Activated CD4-positive, alpha-beta T cell treated with anti-CD3 and anti-CD28 coated beads for 36 hours (primary cell): ENCODE measurements at regions not wholly inside any gene's neighbourhood (a gene's known extent, or its start where the extent isn't known, plus 50 kb on each side); places are given as distances from the start of the nearest gene placed in this dataset.

Source experiments
- ATAC-seq: fragments of 200-7000 bp; cut with Tn5 transposase; one replicate; pipeline ENCODE4 v1.10.0; 2021; ENCODE audit warnings: mild to moderate bottlenecking, moderate library complexity
- CTCF ChIA-PET: fragments of 350-600 bp; sonication (Branson Sonifier 250); formaldehyde crosslinking; loops from one replicate; lab custom pipeline; 2021; ENCODE audit warnings: antibody characterized with exemption; lab: Charles Lee
- POLR2A ChIA-PET: fragments of 350-600 bp; sonication (Branson Sonifier 250); formaldehyde crosslinking; loops from one replicate; lab custom pipeline; 2021; ENCODE audit warnings: antibody characterized with exemption, inconsistent platforms; lab: Charles Lee
- DNase-seq: peaks from one replicate; pipeline ENCODE4 v3.0.0-alpha.2; 2020
- H3K27ac Mint-ChIP-seq: one replicate; pipeline ENCODE4 v1.8.0; 2021; ENCODE audit warnings: mixed read lengths
- H3K27me3 Mint-ChIP-seq: one replicate; pipeline ENCODE4 v1.8.0; 2021; ENCODE audit warnings: mixed read lengths
- H3K36me3 Mint-ChIP-seq: one replicate; pipeline ENCODE4 v1.8.0; 2021; ENCODE audit warnings: low read depth, mixed read lengths
- H3K4me1 Mint-ChIP-seq: one replicate; pipeline ENCODE4 v1.8.0; 2021; ENCODE audit warnings: mixed read lengths
- H3K4me3 Mint-ChIP-seq: one replicate; pipeline ENCODE4 v1.8.0; 2021; ENCODE audit warnings: mild to moderate bottlenecking, moderate library complexity, mixed read lengths
- H3K9me3 Mint-ChIP-seq: one replicate; pipeline ENCODE4 v1.8.0; 2021; ENCODE audit warnings: low read depth, mixed read lengths
- intact Hi-C, 2 experiments: fragments of 100-400 bp; cut with DNase I in 1 of 2; cut with micrococcal nuclease in 1 of 2; formaldehyde crosslinking; loops; one replicate each; pipeline versions ENCODE4 v1.14.2 to v1.15.1; 2022 to 2024; cut with DNase I, micrococcal nuclease

GRCh38 chr1:56169856-56170255, 409.5 kb downstream of the PLPP3 start:
- Mint-ChIP-seq H3K27ac (no peak overlapping the region), H3K9me3 (peaks cover 2% of the 10 kb centered on the region), H3K27me3 (no peaks in the 10 kb centered on the region), H3K36me3 (no peaks in the 10 kb centered on the region), H3K4me3 (no peak overlapping the region), H3K4me1 (no peaks in the 10 kb centered on the region)
- no peak for ATAC-seq
- ChIA-PET CTCF (no interaction called here), POLR2A (no interaction called here)
- no peak for DNase-seq
- intact Hi-C loops: no loop called here

- H3K27ac Mint-ChIP-seq: no peak overlapping the region
- intact Hi-C loops: no loop called here
- no peaks in the 10 kb centered on the region for H3K27me3 Mint-ChIP-seq
- DNase-seq (no peak), ATAC-seq (no peak)
- no peaks in the 10 kb centered on the region for H3K4me1 Mint-ChIP-seq
- no peaks in the 10 kb centered on the region for H3K36me3 Mint-ChIP-seq
- POLR2A ChIA-PET: no interaction called here
- no peak overlapping the region for H3K4me3 Mint-ChIP-seq
- H3K9me3 Mint-ChIP-seq: peaks cover 2% of the 10 kb centered on the region
- CTCF ChIA-PET: no interaction called here
These were observed 411.2 kb downstream of the PLPP3 start for GRCh38 chr1:56168176-56168575.

GRCh38 chr1:56167596-56167995, 411.8 kb downstream of the PLPP3 start:
- H3K4me3 Mint-ChIP-seq: no peak overlapping the region
- intact Hi-C loops: no loop called here

GRCh38 chr1:56160773-56161315, 418.5 kb downstream of the PLPP3 start:
- Mint-ChIP-seq H3K36me3 (no peaks in the 10 kb centered on the region), H3K4me1 (no peaks in the 10 kb centered on the region), H3K27me3 (no peaks in the 10 kb centered on the region), H3K9me3 (no peaks in the 10 kb centered on the region), H3K27ac (no peak overlapping the region), H3K4me3 (no peak overlapping the region)
- intact Hi-C loops: no loop called here
- DNase-seq (no peak), ATAC-seq (no peak)
- POLR2A ChIA-PET: no interaction called here
- CTCF ChIA-PET: no interaction called here

More at GRCh38 chr1:56167596-56167995, 411.8 kb downstream of the PLPP3 start:
- ATAC-seq: no peak
- no peaks in the 10 kb centered on the region for H3K36me3 Mint-ChIP-seq
- H3K9me3 Mint-ChIP-seq: peaks cover 2% of the 10 kb centered on the region
- CTCF ChIA-PET: no interaction called here
- DNase-seq: no peak
- POLR2A ChIA-PET: no interaction called here
- H3K4me1 Mint-ChIP-seq: no peaks in the 10 kb centered on the region
- H3K27me3 Mint-ChIP-seq: no peaks in the 10 kb centered on the region
- H3K27ac Mint-ChIP-seq: no peak overlapping the region

GRCh38 chr1:56156971-56157876, 422.1 kb downstream of the PLPP3 start:
- H3K4me3 Mint-ChIP-seq: no peak overlapping the region

GRCh38 chr1:56153276-56153675, 426.1 kb downstream of the PLPP3 start:
- no peaks in the 10 kb centered on the region for H3K4me1 Mint-ChIP-seq
- intact Hi-C loops: no loop called here
- ATAC-seq: no peak
- DNase-seq: no peak
- H3K36me3 Mint-ChIP-seq: no peaks in the 10 kb centered on the region
- no peak overlapping the region for H3K27ac Mint-ChIP-seq
- no peaks in the 10 kb centered on the region for H3K9me3 Mint-ChIP-seq
- no peak overlapping the region for H3K4me3 Mint-ChIP-seq
- POLR2A ChIA-PET: no interaction called here
- CTCF ChIA-PET: no interaction called here
- H3K27me3 Mint-ChIP-seq: peaks cover 2% of the 10 kb centered on the region

More at GRCh38 chr1:56156971-56157876, 422.1 kb downstream of the PLPP3 start:
- H3K4me1 Mint-ChIP-seq: no peaks in the 10 kb centered on the region
- ChIA-PET POLR2A (no interaction called here), CTCF (no interaction called here)
- no peak for DNase-seq
- H3K27me3 Mint-ChIP-seq: peaks cover 2% of the 10 kb centered on the region
- intact Hi-C loops: no loop called here
- H3K36me3 Mint-ChIP-seq: no peaks in the 10 kb centered on the region
- H3K27ac Mint-ChIP-seq: no peak overlapping the region
- ATAC-seq: no peak
- no peaks in the 10 kb centered on the region for H3K9me3 Mint-ChIP-seq

- ATAC-seq: no peak
- CTCF ChIA-PET: no interaction called here
These were observed 426.7 kb downstream of the PLPP3 start for GRCh38 chr1:56152635-56153034.

GRCh38 chr1:56151402-56151801, 428.0 kb downstream of the PLPP3 start:
- intact Hi-C loops: no loop called here
- no peak overlapping the region for H3K27ac Mint-ChIP-seq
- CTCF ChIA-PET: no interaction called here
- H3K9me3 Mint-ChIP-seq: no peaks in the 10 kb centered on the region
- H3K36me3 Mint-ChIP-seq: no peaks in the 10 kb centered on the region
- DNase-seq: no peak
- no peak overlapping the region for H3K4me3 Mint-ChIP-seq
- POLR2A ChIA-PET: no interaction called here
- H3K27me3 Mint-ChIP-seq: peaks cover 2% of the 10 kb centered on the region
- no peak for ATAC-seq
- H3K4me1 Mint-ChIP-seq: no peaks in the 10 kb centered on the region

More at GRCh38 chr1:56152635-56153034, 426.7 kb downstream of the PLPP3 start:
- H3K27me3 Mint-ChIP-seq: peaks cover 2% of the 10 kb centered on the region
- H3K4me1 Mint-ChIP-seq: no peaks in the 10 kb centered on the region
- no peaks in the 10 kb centered on the region for H3K36me3 Mint-ChIP-seq
- no peak overlapping the region for H3K27ac Mint-ChIP-seq
- POLR2A ChIA-PET: no interaction called here
- H3K9me3 Mint-ChIP-seq: no peaks in the 10 kb centered on the region
- intact Hi-C loops: no loop called here
- no peak for DNase-seq
- H3K4me3 Mint-ChIP-seq: no peak overlapping the region

- H3K27ac Mint-ChIP-seq: no peak overlapping the region
- H3K4me1 Mint-ChIP-seq: no peaks in the 10 kb centered on the region
- H3K27me3 Mint-ChIP-seq: peaks cover 2% of the 10 kb centered on the region
- POLR2A ChIA-PET: no interaction called here
- DNase-seq (no peak), ATAC-seq (no peak)
- intact Hi-C loops: no loop called here
- H3K9me3 Mint-ChIP-seq: no peaks in the 10 kb centered on the region
- CTCF ChIA-PET: no interaction called here
- no peak overlapping the region for H3K4me3 Mint-ChIP-seq
- no peaks in the 10 kb centered on the region for H3K36me3 Mint-ChIP-seq
These were observed 428.7 kb downstream of the PLPP3 start for GRCh38 chr1:56150441-56151215.

GRCh38 chr1:56149761-56150160, 429.6 kb downstream of the PLPP3 start:
- intact Hi-C loops: no loop called here
- no peak for DNase-seq
- Mint-ChIP-seq H3K27ac (no peak overlapping the region), H3K4me3 (no peak overlapping the region), H3K27me3 (no peaks in the 10 kb centered on the region), H3K9me3 (no peaks in the 10 kb centered on the region), H3K4me1 (no peaks in the 10 kb centered on the region), H3K36me3 (no peaks in the 10 kb centered on the region)
- CTCF ChIA-PET: no interaction called here
- no peak for ATAC-seq
- POLR2A ChIA-PET: no interaction called here

- intact Hi-C loops: no loop called here
- H3K27ac Mint-ChIP-seq: no peak overlapping the region
- DNase-seq (no peak), ATAC-seq (no peak)
- CTCF ChIA-PET: interaction anchor here (2.2 kb wide), 1 partner anchor 15 kb away, joined by 6 read pairs; no protein-coding TSS in a partner anchor
- no peaks in the 10 kb centered on the region for H3K4me1 Mint-ChIP-seq
- H3K36me3 Mint-ChIP-seq: no peaks in the 10 kb centered on the region
- H3K9me3 Mint-ChIP-seq: no peaks in the 10 kb centered on the region
- POLR2A ChIA-PET: no interaction called here
- no peaks in the 10 kb centered on the region for H3K27me3 Mint-ChIP-seq
- H3K4me3 Mint-ChIP-seq: no peak overlapping the region
These were observed 430.8 kb downstream of the PLPP3 start for GRCh38 chr1:56148326-56149193.
